22Rv1 (cell line): ENCODE measurements at regions not wholly inside any gene's neighbourhood (a gene's known extent, or its start where the extent isn't known, plus 50 kb on each side); places are given as distances from the start of the nearest gene placed in this dataset.

Experiments used
- ZFX ChIP-seq: fragments of 450-650 bp; IDR thresholded peaks from 2 replicates; pipeline ENCODE4 v1.6.1; 2017; ENCODE audit warnings: antibody characterized with exemption, borderline replicate concordance
- TF ChIP-seq, protein P1 (sequence below): fragments of 450-650 bp; IDR thresholded peaks from 2 replicates; pipeline ENCODE4 v1.5.1; 2017; ENCODE audit warnings: mild to moderate bottlenecking

DNA sequence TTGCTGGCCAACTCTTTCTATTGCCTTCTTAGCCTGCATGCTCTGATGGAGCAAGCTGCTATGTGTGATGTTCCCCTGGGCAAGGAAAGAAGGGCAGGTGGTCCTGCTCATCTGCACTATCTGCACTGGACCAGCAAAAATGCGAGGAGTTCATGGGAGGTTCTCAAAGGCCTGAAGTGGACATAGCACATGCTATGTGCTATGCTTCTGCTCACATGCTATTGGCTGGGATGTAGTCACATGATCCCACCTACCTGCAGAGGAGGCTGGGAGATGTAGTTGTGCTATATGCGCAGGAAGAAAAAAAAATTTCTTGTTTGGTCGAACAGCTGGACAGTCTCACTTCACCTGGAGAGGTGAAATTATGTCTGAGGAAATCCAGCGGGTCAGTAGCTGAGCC lies 587.7 kb downstream of the MATN1 start:
- TF ChIP-seq, protein P1, sequence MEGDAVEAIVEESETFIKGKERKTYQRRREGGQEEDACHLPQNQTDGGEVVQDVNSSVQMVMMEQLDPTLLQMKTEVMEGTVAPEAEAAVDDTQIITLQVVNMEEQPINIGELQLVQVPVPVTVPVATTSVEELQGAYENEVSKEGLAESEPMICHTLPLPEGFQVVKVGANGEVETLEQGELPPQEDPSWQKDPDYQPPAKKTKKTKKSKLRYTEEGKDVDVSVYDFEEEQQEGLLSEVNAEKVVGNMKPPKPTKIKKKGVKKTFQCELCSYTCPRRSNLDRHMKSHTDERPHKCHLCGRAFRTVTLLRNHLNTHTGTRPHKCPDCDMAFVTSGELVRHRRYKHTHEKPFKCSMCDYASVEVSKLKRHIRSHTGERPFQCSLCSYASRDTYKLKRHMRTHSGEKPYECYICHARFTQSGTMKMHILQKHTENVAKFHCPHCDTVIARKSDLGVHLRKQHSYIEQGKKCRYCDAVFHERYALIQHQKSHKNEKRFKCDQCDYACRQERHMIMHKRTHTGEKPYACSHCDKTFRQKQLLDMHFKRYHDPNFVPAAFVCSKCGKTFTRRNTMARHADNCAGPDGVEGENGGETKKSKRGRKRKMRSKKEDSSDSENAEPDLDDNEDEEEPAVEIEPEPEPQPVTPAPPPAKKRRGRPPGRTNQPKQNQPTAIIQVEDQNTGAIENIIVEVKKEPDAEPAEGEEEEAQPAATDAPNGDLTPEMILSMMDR, result no peak
- TF ChIP-seq ZFX, result no peak
